ENCODE measurements at regions not wholly inside any gene's neighbourhood (a gene's known extent, or its start where the extent isn't known, plus 50 kb on each side); places are given as distances from the start of the nearest gene placed in this dataset.

- TF ChIP-seq POLR2A (IDR thresholded peaks at IDR 0.05) (no peak), CTCF (IDR thresholded peaks at IDR 0.05) (no peak)
- 75 to 80% methylated on average over 7 of the region's 7 CpGs for WGBS, 2 donors
- no peak for DNase-seq
These were observed 107.7 kb upstream of the UQCRFS1 start for GRCh38 chr19:29320618-29321017.

GRCh38 chr19:29321116-29321515, 108.2 kb upstream of the UQCRFS1 start:
- intact Hi-C loops (cut with DNase I): no loop called here
- DNase-seq: no peak
- TF ChIP-seq POLR2A (IDR thresholded peaks at IDR 0.05) (no peak), CTCF (IDR thresholded peaks at IDR 0.05) (no peak)
- H3K27ac ChIP-seq: no peak overlapping the region
- H3K4me3 ChIP-seq (replicated peaks in 1 of 3): no peak overlapping the region
- no peaks in the 10 kb centered on the region for H3K36me3 ChIP-seq
- 40 to 59% methylated on average over 1 of the region's 1 CpG for WGBS, 2 donors
- H3K4me1 ChIP-seq: no peaks in the 10 kb centered on the region
- no peaks in the 10 kb centered on the region for H3K27me3 ChIP-seq
- no peaks in the 10 kb centered on the region for H3K9me3 ChIP-seq

More at GRCh38 chr19:29320618-29321017, 107.7 kb upstream of the UQCRFS1 start:
- Histone ChIP-seq H3K36me3 (no peaks in the 10 kb centered on the region), H3K9me3 (no peaks in the 10 kb centered on the region), H3K27me3 (no peaks in the 10 kb centered on the region), H3K4me3 (replicated peaks in 1 of 3) (no peak overlapping the region), H3K27ac (no peak overlapping the region), H3K4me1 (no peaks in the 10 kb centered on the region)
- intact Hi-C loops (cut with DNase I): no loop called here

GRCh38 chr19:29323021-29323430, 110.1 kb upstream of the UQCRFS1 start:
- Histone ChIP-seq H3K36me3 (no peaks in the 10 kb centered on the region), H3K9me3 (no peaks in the 10 kb centered on the region), H3K27me3 (no peaks in the 10 kb centered on the region), H3K27ac (no peak overlapping the region), H3K4me3 (replicated peaks in 1 of 3) (no peak overlapping the region), H3K4me1 (no peaks in the 10 kb centered on the region)
- intact Hi-C loops (cut with DNase I): no loop called here
- no peak for DNase-seq
- TF ChIP-seq POLR2A (IDR thresholded peaks at IDR 0.05) (no peak), CTCF (IDR thresholded peaks at IDR 0.05) (no peak)
- WGBS, 2 donors: 78 to 79% methylated on average over 9 of the region's 9 CpGs

- no peaks in the 10 kb centered on the region for H3K36me3 ChIP-seq
- intact Hi-C loops (cut with DNase I): no loop called here
- no peak overlapping the region for H3K4me3 ChIP-seq (replicated peaks in 1 of 3)
- no peaks in the 10 kb centered on the region for H3K9me3 ChIP-seq
- TF ChIP-seq CTCF (IDR thresholded peaks at IDR 0.05): no peak
- TF ChIP-seq POLR2A (IDR thresholded peaks at IDR 0.05): no peak
- DNase-seq: no peak
- no peak overlapping the region for H3K27ac ChIP-seq
- WGBS, 2 donors: 74 to 78% methylated on average over 12 to 14 of the region's 15 CpGs
- no peaks in the 10 kb centered on the region for H3K4me1 ChIP-seq
- no peaks in the 10 kb centered on the region for H3K27me3 ChIP-seq
These were observed 110.7 kb upstream of the UQCRFS1 start for GRCh38 chr19:29323440-29324290.

- Histone ChIP-seq H3K9me3 (no peaks in the 10 kb centered on the region), H3K36me3 (no peaks in the 10 kb centered on the region), H3K4me3 (replicated peaks in 1 of 3) (no peak overlapping the region), H3K27ac (no peak overlapping the region), H3K27me3 (no peaks in the 10 kb centered on the region), H3K4me1 (no peaks in the 10 kb centered on the region)
- WGBS, 2 donors: 85 to 87% methylated on average over 8 of the region's 8 CpGs
- DNase-seq: no peak
- TF ChIP-seq POLR2A (IDR thresholded peaks at IDR 0.05) (no peak), CTCF (IDR thresholded peaks at IDR 0.05) (no peak)
- intact Hi-C loops (cut with DNase I): no loop called here
These were observed 111.3 kb upstream of the UQCRFS1 start for GRCh38 chr19:29324291-29324680.
